HepG2 (cell line): ENCODE measurements at regions not wholly inside any gene's neighbourhood (a gene's known extent, or its start where the extent isn't known, plus 50 kb on each side); places are given as distances from the start of the nearest gene placed in this dataset.

Source experiments
- ATAC-seq: fragments of 200-7000 bp; cut with Tn5 transposase; 3 replicates; pipeline ENCODE4 v1.9.1; 2020; ENCODE audit warnings: mild to moderate bottlenecking, moderate library complexity
- BruUV-seq: library from RNA; stranded (reverse); fragments of 400-500 nt; replicated peaks from 2 replicates; lab custom pipeline; 2021; lab: Mats Ljungman, UMichigan
- CTCF ChIA-PET: fragments of 300-600 bp; formaldehyde crosslinking; extraction: SDS; loops from one replicate; lab custom pipeline; 2021; ENCODE audit warnings: low total read pairs, inconsistent platforms, low intra/inter-chr PET ratio; lab: Yijun Ruan, JAX
- POLR2A ChIA-PET: fragments of 350-600 bp; sonication (Branson Sonifier 250); formaldehyde crosslinking; loops from one replicate; lab custom pipeline; 2020; ENCODE audit warnings: antibody characterized with exemption, inconsistent platforms; lab: Yijun Ruan, JAX
- DNase-seq: peaks from one replicate; pipeline ENCODE4 v3.0.0-alpha.2; 2015; ENCODE audit warnings: low spot score
- FAIRE-seq: peaks from 3 replicates; lab custom pipeline; 2011; peaks lifted over from hg19 to GRCh38; lab: Jason Lieb, UNC
- H2AFZ ChIP-seq: one replicate; pipeline ENCODE4 v1.6.1; 2011; ENCODE audit warnings: low read length, inconsistent platforms
- H3K27ac ChIP-seq: fragments of 300-600 bp; 3 replicates; pipeline ENCODE4 v1.8.0; 2011; ENCODE audit warnings: mixed run types, mild to moderate bottlenecking, mixed read lengths, low read length, inconsistent platforms; ENCODE audit not compliant: insufficient read depth; ENCODE audit errors: extremely low read length
- H3K27me3 ChIP-seq, 2 experiments: fragments of 200-600 bp in 1 of 2; 2 replicates in 1 of 2; 3 replicates in 1 of 2; pipeline versions ENCODE4 v1.6.0 to v1.8.0; 2011; ENCODE audit warnings: low read length in 2 of 2, mild to moderate bottlenecking in 2 of 2, moderate library complexity in 2 of 2, inconsistent platforms in 1 of 2; ENCODE audit not compliant: insufficient read depth in 2 of 2, control insufficient read depth in 1 of 2
- H3K36me3 ChIP-seq, 2 experiments: fragments of 200-600 bp in 1 of 2; replicated peaks in 1 of 2; 2 replicates in 1 of 2; 3 replicates in 1 of 2; pipeline versions ENCODE4 v1.5.1 to v1.8.0; 2011; ENCODE audit warnings: low read length in 2 of 2, inconsistent platforms in 1 of 2; ENCODE audit not compliant: insufficient read depth in 2 of 2, control insufficient read depth in 1 of 2
- H3K4me1 ChIP-seq: 2 replicates; pipeline ENCODE4 v1.5.1; 2012; ENCODE audit warnings: low read length, inconsistent platforms; ENCODE audit not compliant: insufficient read depth
- H3K4me2 ChIP-seq: 2 replicates; pipeline ENCODE4 v1.6.0; 2011; ENCODE audit warnings: low read depth, low read length, inconsistent platforms
- H3K4me3 ChIP-seq, 3 experiments: fragments of 200-600 bp in 1 of 3; sonication (generic), shearing (Covaris generic) in 1 of 3; replicated peaks in 1 of 3; 2 replicates each; pipeline ENCODE4 v1.5.1; 2011 to 2016; ENCODE audit warnings: low read length in 3 of 3, inconsistent platforms in 2 of 3, low read depth in 2 of 3, mild to moderate bottlenecking in 2 of 3, control low read depth in 1 of 3, mixed read lengths in 1 of 3; ENCODE audit not compliant: insufficient read depth in 1 of 3
- H3K79me2 ChIP-seq: one replicate; pipeline ENCODE4 v1.6.1; 2011; ENCODE audit warnings: low read length, inconsistent platforms; ENCODE audit not compliant: insufficient read depth
- H3K9ac ChIP-seq: 2 replicates; pipeline ENCODE4 v1.6.0; 2011; ENCODE audit warnings: mild to moderate bottlenecking, low read depth, low read length, inconsistent platforms; ENCODE audit not compliant: insufficient read depth
- H3K9me3 ChIP-seq: 2 replicates; pipeline ENCODE4 v1.5.1; 2012; ENCODE audit warnings: mild to moderate bottlenecking, low read length
- H4K20me1 ChIP-seq: 2 replicates; pipeline ENCODE4 v1.6.0; 2011; ENCODE audit warnings: inconsistent platforms, mild to moderate bottlenecking, low read length, moderate library complexity; ENCODE audit not compliant: insufficient read depth
- CEBPB ChIP-seq: IDR thresholded peaks from 2 replicates; pipeline ENCODE4 v1.6.1; 2011; ENCODE audit warnings: low read depth, low read length, improper control_type of control experiment, borderline replicate concordance
- CSRNP1 ChIP-seq: sonication (generic); formaldehyde crosslinking; IDR thresholded peaks from 2 replicates; pipeline ENCODE4 v1.8.1; 2023; ENCODE audit warnings: mild to moderate bottlenecking, missing genetic modification reagents
- HNRNPLL ChIP-seq: fragments of 200-400 bp; formaldehyde crosslinking; IDR thresholded peaks from 2 replicates; pipeline ENCODE4 v1.6.1; 2017; ENCODE audit warnings: mild to moderate bottlenecking, low read depth, low read length; ENCODE audit not compliant: poor library complexity, severe bottlenecking
- MNT ChIP-seq: fragments of 450-650 bp; IDR thresholded peaks from 2 replicates; pipeline ENCODE4 v1.6.1; 2016
- NR2F6 ChIP-seq, 2 experiments: IDR thresholded peaks; 2 replicates each; pipeline ENCODE4 v1.6.1; 2016; ENCODE audit warnings: antibody characterized with exemption in 1 of 2, mild to moderate bottlenecking in 1 of 2
- PATZ1 ChIP-seq: sonication (generic); formaldehyde crosslinking; IDR thresholded peaks from 2 replicates; pipeline ENCODE4 v1.4.0; 2020; ENCODE audit warnings: missing genetic modification reagents
- PBX2 ChIP-seq: IDR thresholded peaks from 2 replicates; pipeline ENCODE4 v1.6.1; 2016; ENCODE audit warnings: control low read depth
- XRCC5 ChIP-seq: fragments of 200-400 bp; formaldehyde crosslinking; optimal IDR thresholded peaks from 2 replicates; pipeline ENCODE3; 2017; ENCODE audit warnings: mild to moderate bottlenecking, low read length
- ZFP36L1 ChIP-seq: sonication (generic); formaldehyde crosslinking; IDR thresholded peaks from 2 replicates; pipeline ENCODE4 v1.8.0; 2022; ENCODE audit warnings: mild to moderate bottlenecking, missing genetic modification reagents, moderate library complexity
- ZFP91 ChIP-seq: sonication (generic); formaldehyde crosslinking; IDR thresholded peaks from 2 replicates; pipeline ENCODE4 v1.9.0; 2022; ENCODE audit warnings: missing genetic modification reagents, mild to moderate bottlenecking, borderline replicate concordance
- ZNF235 ChIP-seq: sonication (generic); formaldehyde crosslinking; IDR thresholded peaks from 2 replicates; pipeline ENCODE4 v1.8.1; 2023; ENCODE audit warnings: mild to moderate bottlenecking, missing genetic modification reagents, borderline replicate concordance
- ZNF251 ChIP-seq: sonication (generic); formaldehyde crosslinking; IDR thresholded peaks from 2 replicates; pipeline ENCODE4 v1.9.0; 2021; ENCODE audit warnings: mild to moderate bottlenecking, missing genetic modification reagents
- ZNF660 ChIP-seq: sonication (generic); formaldehyde crosslinking; IDR thresholded peaks from 2 replicates; pipeline ENCODE4 v1.5.1; 2020; ENCODE audit warnings: mild to moderate bottlenecking, low read depth, missing genetic modification reagents, borderline replicate concordance
- WGBS: methylation state at CpG from one replicate; pipeline ENCODE4 v1.1.6; 2017; ENCODE audit warnings: low lambda C conversion rate; 5-methylcytosine and 5-hydroxymethylcytosine counted together
- in situ Hi-C: cut with HindIII; loops from 2 replicates; pipeline ENCODE4 v1.10.0; 2017; ENCODE audit warnings: low pct_unique_long_range_greater_than_20kb; ENCODE audit not compliant: extremely low pct_ligation_motif_present
- intact Hi-C: fragments of 100-400 bp; cut with micrococcal nuclease; formaldehyde crosslinking; loops from one replicate; pipeline ENCODE4 v1.10.0; 2022; ENCODE audit not compliant: unreplicated experiment

- H4K20me1 ChIP-seq = no peaks in the 10 kb centered on the region
- WGBS = 25% methylated on average over 3 of the region's 3 CpGs
- H3K4me3 ChIP-seq = no peak overlapping the region
- DNase-seq (no peak), FAIRE-seq (no peak), ATAC-seq (no peak)
- no peaks in the 10 kb centered on the region for H3K9me3 ChIP-seq
- in situ Hi-C loops (no loop called here), intact Hi-C loops (no loop called here)
- no TSS peak for BruUV-seq
- no peaks in the 10 kb centered on the region for H3K79me2 ChIP-seq
- CTCF ChIA-PET = interaction anchor here (1.4 to 1.7 kb wide), 2 partner anchors 109 to 1527 kb away, joined by 3 to 7 read pairs; no protein-coding TSS in a partner anchor
- peaks cover 8% of the 10 kb centered on the region for H3K4me1 ChIP-seq
- no peak overlapping the region for H3K4me2 ChIP-seq
- POLR2A ChIA-PET = interaction anchor here (1.4 kb wide), 1 partner anchor 981 kb away, joined by 3 read pairs; the partner anchor contains the start of gene KLF6
- no peak overlapping the region for H2AFZ ChIP-seq
- H3K9ac ChIP-seq = no peak overlapping the region
- H3K27me3 ChIP-seq = 0 out of 5 replicates have a peak, but pooled peaks cover 0 to 4% of the 10 kb centered on the region in 2 experiments
- no peaks in the 10 kb centered on the region for H3K36me3 ChIP-seq
- H3K27ac ChIP-seq = no peak overlapping the region
- no peak for TF ChIP-seq ZNF251 (CRISPR knock-in tag)
- TF ChIP-seq ZFP36L1 (CRISPR knock-in tag) = no peak
- TF ChIP-seq CSRNP1 (CRISPR knock-in tag) = no peak
- no peak for TF ChIP-seq ZNF660 (CRISPR knock-in tag)
- TF ChIP-seq HNRNPLL = no peak
- no peak for TF ChIP-seq NR2F6 (IDR thresholded peaks at IDR 0.05)
- TF ChIP-seq NR2F6 (CRISPR knock-in tag; IDR thresholded peaks at IDR 0.05) = no peak
- no peak for TF ChIP-seq ZFP91 (CRISPR knock-in tag)
- TF ChIP-seq PBX2 (CRISPR knock-in tag) = no peak
- TF ChIP-seq PATZ1 (CRISPR knock-in tag) = no peak
- no peak for TF ChIP-seq XRCC5
- no peak for TF ChIP-seq CEBPB
- no peak for TF ChIP-seq ZNF235 (CRISPR knock-in tag)
- no peak for TF ChIP-seq MNT
These were observed 59.6 kb upstream of the AKR1E2 start for GRCh38 chr10:4766454-4766853.
